ENCODE measurements at regions not wholly inside any gene's neighbourhood (a gene's known extent, or its start where the extent isn't known, plus 50 kb on each side); places are given as distances from the start of the nearest gene placed in this dataset.

- TF ChIP-seq CTCF (IDR thresholded peaks at IDR 0.05) (no peak), POLR2A (IDR thresholded peaks at IDR 0.05) (no peak), POLR2AphosphoS5 (IDR thresholded peaks at IDR 0.05; ENCODE audit: insufficient read depth in 1 of 2, low read depth in 1 of 2) (no peak)
Observed at GRCh38 chr6:14711704-14712379, 534.0 kb upstream of the JARID2 start.
